ENCODE measurements at regions not wholly inside any gene's neighbourhood (a gene's known extent, or its start where the extent isn't known, plus 50 kb on each side); places are given as distances from the start of the nearest gene placed in this dataset.

DNA sequence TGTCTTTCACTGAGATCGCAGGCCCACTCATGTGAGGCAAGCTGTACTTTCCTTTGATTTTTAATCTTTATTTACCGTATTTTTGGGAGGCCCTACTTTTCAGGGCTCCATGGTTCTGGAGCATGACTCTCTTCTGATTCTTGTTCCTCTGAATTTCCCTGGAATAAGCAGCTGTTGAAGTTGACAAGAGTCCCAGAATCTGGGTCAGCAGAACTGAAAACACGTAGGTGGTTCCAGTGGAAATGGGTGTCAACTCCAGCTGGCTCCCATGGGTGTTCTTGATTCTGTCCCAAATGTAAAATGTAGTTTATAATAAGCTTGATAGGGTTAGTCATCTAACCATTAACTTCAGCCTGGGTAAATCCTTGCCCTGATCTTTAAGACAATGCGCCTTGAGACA, 409.4 kb downstream of the GATA3 start:
- Histone ChIP-seq H3K4me1 (ENCODE audit: control insufficient read depth in 1 of 2, insufficient read depth in 2 of 2, low read length in 2 of 2) (no peaks in the 10 kb centered on the region), H3K79me2 (ENCODE audit: insufficient read depth, low read length) (no peaks in the 10 kb centered on the region), H3K4me2 (ENCODE audit: low read length) (no peak overlapping the region), H3K36me3 (ENCODE audit: control insufficient read depth in 1 of 2, insufficient read depth in 2 of 2, low read length in 2 of 2) (no peaks in the 10 kb centered on the region), H3K27ac (ENCODE audit: low read depth, low read length) (no peak overlapping the region), H3K4me3 (replicated peaks in 1 of 2; ENCODE audit: low read depth in 1 of 2, low read length in 2 of 2) (no peak overlapping the region), H3K9me3 (ENCODE audit: control insufficient read depth in 1 of 2, insufficient read depth in 1 of 2, low read depth in 1 of 2, low read length in 2 of 2) (peaks cover 0 to 4% of the 10 kb centered on the region in 2 experiments; a peak in 1 of 4 replicates), H3K9me2 (ENCODE audit: insufficient read depth) (no peaks in the 10 kb centered on the region), H3K27me3 (ENCODE audit: insufficient read depth, low read length) (no peaks in the 10 kb centered on the region), H2AFZ (ENCODE audit: low read depth, low read length, poor library complexity, severe bottlenecking) (no peak overlapping the region), H4K20me1 (ENCODE audit: insufficient read depth) (no peaks in the 10 kb centered on the region), H3K9ac (ENCODE audit: low read length) (no peak overlapping the region)
- BruUV-seq (replicated peaks): no TSS peak
- ChIA-PET RAD21 (ENCODE audit: low non-redundant PET in 1 of 2, low total read pairs in 2 of 2, uncharacterized antibody in 2 of 2, unreplicated experiment in 2 of 2) (no interaction called here), POLR2A (no interaction called here), CTCF (no interaction called here)
- DNase-seq (ENCODE audit: low read depth, low spot score) (no peak), ATAC-seq (no peak)
- intact Hi-C loops (cut with micrococcal nuclease): no loop called here
- TF ChIP-seq ZNF274 (IDR thresholded peaks at IDR 0.05; ENCODE audit: low read depth, low read length): no peak
- TF ChIP-seq, protein P1, sequence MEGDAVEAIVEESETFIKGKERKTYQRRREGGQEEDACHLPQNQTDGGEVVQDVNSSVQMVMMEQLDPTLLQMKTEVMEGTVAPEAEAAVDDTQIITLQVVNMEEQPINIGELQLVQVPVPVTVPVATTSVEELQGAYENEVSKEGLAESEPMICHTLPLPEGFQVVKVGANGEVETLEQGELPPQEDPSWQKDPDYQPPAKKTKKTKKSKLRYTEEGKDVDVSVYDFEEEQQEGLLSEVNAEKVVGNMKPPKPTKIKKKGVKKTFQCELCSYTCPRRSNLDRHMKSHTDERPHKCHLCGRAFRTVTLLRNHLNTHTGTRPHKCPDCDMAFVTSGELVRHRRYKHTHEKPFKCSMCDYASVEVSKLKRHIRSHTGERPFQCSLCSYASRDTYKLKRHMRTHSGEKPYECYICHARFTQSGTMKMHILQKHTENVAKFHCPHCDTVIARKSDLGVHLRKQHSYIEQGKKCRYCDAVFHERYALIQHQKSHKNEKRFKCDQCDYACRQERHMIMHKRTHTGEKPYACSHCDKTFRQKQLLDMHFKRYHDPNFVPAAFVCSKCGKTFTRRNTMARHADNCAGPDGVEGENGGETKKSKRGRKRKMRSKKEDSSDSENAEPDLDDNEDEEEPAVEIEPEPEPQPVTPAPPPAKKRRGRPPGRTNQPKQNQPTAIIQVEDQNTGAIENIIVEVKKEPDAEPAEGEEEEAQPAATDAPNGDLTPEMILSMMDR (IDR thresholded peaks at IDR 0.05 in 2 of 3, conservative IDR thresholded peaks at IDR 0.05 in 1 of 3; ENCODE audit: borderline replicate concordance in 1 of 3, insufficient read depth in 1 of 3, low read depth in 2 of 3, low read length in 2 of 3): no peak
- TF ChIP-seq ELF1 (IDR thresholded peaks at IDR 0.05; ENCODE audit: borderline replicate concordance, low read depth): no peak
- TF ChIP-seq SP1 (IDR thresholded peaks at IDR 0.05; ENCODE audit: low read depth): no peak
- TF ChIP-seq FOSL1 (IDR thresholded peaks at IDR 0.05; ENCODE audit: low read depth): no peak
- TF ChIP-seq, protein P2, sequence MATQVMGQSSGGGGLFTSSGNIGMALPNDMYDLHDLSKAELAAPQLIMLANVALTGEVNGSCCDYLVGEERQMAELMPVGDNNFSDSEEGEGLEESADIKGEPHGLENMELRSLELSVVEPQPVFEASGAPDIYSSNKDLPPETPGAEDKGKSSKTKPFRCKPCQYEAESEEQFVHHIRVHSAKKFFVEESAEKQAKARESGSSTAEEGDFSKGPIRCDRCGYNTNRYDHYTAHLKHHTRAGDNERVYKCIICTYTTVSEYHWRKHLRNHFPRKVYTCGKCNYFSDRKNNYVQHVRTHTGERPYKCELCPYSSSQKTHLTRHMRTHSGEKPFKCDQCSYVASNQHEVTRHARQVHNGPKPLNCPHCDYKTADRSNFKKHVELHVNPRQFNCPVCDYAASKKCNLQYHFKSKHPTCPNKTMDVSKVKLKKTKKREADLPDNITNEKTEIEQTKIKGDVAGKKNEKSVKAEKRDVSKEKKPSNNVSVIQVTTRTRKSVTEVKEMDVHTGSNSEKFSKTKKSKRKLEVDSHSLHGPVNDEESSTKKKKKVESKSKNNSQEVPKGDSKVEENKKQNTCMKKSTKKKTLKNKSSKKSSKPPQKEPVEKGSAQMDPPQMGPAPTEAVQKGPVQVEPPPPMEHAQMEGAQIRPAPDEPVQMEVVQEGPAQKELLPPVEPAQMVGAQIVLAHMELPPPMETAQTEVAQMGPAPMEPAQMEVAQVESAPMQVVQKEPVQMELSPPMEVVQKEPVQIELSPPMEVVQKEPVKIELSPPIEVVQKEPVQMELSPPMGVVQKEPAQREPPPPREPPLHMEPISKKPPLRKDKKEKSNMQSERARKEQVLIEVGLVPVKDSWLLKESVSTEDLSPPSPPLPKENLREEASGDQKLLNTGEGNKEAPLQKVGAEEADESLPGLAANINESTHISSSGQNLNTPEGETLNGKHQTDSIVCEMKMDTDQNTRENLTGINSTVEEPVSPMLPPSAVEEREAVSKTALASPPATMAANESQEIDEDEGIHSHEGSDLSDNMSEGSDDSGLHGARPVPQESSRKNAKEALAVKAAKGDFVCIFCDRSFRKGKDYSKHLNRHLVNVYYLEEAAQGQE (IDR thresholded peaks at IDR 0.05; ENCODE audit: low read depth): no peak
- TF ChIP-seq RAD21 (IDR thresholded peaks at IDR 0.05; ENCODE audit: low read depth): no peak
- no peak for TF ChIP-seq CEBPB (IDR thresholded peaks at IDR 0.05; ENCODE audit: low read depth)
- TF ChIP-seq SRF (IDR thresholded peaks at IDR 0.05; ENCODE audit: low read depth): no peak

Data from HCT116 (cell line).